Esophagus squamous epithelium (tissue), 4 donors: ENCODE measurements at regions not wholly inside any gene's neighbourhood (a gene's known extent, or its start where the extent isn't known, plus 50 kb on each side); places are given as distances from the start of the nearest gene placed in this dataset.

ENCODE experiments used
- POLR2A ChIP-seq, 4 donors: fragments of 450-650 bp; IDR thresholded peaks; one replicate each; pipeline ENCODE4 v1.6.1; 2017; ENCODE audit warnings: antibody characterized with exemption in 4 of 4, mild to moderate bottlenecking in 4 of 4, moderate library complexity in 3 of 4
- TF ChIP-seq, protein P1 (sequence below), 6 experiments: fragments of 450-650 bp in 4 of 6; fragments of 200-600 bp in 2 of 6; sonication (generic) in 2 of 6; IDR thresholded peaks; one replicate each; pipeline ENCODE4 v1.5.1; 2016 to 2019; ENCODE audit warnings: antibody characterized with exemption in 6 of 6, mild to moderate bottlenecking in 4 of 6, moderate library complexity in 4 of 6

DNA sequence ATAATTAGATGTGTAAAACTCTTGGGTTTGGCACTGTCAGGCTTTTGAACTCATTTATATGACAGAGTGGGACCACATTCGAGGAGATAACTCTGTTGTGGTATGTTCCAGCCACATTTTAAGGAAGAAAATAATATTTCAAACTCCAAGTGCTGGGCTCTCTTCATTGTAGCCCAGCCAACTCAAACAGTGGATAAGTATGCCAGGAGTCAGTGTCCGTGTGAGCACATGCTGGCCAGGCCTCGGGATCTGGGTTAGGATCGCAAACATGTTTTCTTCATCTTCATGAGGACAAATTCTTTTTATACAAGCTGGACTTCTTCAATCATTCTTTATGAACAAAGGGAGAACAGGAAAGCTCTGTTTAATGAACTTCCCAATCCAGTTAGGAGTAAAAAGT lies 497.5 kb downstream of the MAFB start:
- TF ChIP-seq, protein P1, sequence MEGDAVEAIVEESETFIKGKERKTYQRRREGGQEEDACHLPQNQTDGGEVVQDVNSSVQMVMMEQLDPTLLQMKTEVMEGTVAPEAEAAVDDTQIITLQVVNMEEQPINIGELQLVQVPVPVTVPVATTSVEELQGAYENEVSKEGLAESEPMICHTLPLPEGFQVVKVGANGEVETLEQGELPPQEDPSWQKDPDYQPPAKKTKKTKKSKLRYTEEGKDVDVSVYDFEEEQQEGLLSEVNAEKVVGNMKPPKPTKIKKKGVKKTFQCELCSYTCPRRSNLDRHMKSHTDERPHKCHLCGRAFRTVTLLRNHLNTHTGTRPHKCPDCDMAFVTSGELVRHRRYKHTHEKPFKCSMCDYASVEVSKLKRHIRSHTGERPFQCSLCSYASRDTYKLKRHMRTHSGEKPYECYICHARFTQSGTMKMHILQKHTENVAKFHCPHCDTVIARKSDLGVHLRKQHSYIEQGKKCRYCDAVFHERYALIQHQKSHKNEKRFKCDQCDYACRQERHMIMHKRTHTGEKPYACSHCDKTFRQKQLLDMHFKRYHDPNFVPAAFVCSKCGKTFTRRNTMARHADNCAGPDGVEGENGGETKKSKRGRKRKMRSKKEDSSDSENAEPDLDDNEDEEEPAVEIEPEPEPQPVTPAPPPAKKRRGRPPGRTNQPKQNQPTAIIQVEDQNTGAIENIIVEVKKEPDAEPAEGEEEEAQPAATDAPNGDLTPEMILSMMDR (IDR thresholded peaks at IDR 0.05), result no peak
- no peak for TF ChIP-seq POLR2A (IDR thresholded peaks at IDR 0.05)
